HG03097 (cell line): ENCODE measurements at regions not wholly inside any gene's neighbourhood (a gene's known extent, or its start where the extent isn't known, plus 50 kb on each side); places are given as distances from the start of the nearest gene placed in this dataset.
"Not testable (repeated sequence)": the region's sequence is repeated elsewhere in the genome, so short reads cannot be mapped to it uniquely, and the experiment has no call there.

Source experiments
- ATAC-seq: cut with Tn5 transposase; IDR thresholded peaks from one replicate; pipeline ENCODE4 v1.9.1; 2021; ENCODE audit not compliant: unreplicated experiment, low FRiP score

DNA sequence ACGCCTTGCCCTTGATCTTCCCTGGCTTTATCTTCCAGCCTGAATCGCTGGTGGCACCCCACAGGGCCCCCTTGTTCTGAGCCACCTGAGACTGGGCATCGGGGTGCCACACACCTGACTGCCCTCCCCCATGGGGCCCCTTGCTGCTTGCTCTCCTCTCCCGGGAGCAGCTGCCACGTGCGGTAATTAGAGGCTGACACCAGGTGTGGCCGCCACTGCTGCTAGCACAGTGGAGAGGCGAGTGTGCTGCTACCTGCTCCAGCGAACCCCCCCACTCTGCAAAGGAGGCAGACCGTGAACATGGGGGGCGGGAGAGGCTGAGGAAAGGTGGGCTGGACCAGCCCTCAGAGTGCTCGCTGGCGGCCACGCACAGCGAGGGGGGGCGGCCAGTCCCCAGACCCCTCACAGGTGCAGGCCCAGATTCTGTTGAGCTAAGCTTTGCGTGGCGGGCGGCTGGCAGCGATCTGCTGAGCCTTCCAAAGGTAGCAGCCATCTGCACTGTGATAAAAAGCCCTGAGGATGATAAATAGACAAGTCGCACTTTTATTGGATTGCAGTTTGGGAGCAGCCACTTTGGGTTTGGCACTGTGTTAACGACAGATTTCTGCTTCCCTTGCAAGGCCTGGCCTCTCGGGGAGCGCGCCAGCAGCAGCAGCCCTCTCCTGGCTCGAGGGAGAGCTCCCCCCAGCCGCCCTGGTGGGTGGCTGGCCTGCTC, 167.9 kb upstream of the GSE1 start:
- ATAC-seq: no peak

DNA sequence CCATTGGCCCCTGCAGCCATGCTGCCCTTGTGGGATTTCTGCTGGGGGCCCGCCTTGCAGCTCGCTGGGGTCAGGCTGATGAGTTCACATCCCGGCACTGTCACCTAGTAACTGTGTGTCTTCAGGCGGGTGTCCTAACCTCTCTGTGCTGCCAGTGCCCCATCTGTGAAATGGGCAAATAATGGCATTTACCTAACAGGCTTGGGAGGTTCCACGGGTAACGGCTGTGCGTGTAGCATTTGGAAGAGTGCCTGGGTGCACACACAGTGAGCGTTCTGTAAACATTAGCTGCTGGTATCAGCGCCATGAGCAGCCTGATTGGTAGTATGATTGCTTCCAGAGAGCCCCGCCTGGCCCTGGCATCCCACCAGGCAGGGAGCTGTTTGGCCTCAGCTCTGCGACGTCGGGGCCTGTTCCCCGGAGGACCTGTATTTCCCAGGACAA, 167.3 kb upstream of the GSE1 start:
- ATAC-seq: no peak

DNA sequence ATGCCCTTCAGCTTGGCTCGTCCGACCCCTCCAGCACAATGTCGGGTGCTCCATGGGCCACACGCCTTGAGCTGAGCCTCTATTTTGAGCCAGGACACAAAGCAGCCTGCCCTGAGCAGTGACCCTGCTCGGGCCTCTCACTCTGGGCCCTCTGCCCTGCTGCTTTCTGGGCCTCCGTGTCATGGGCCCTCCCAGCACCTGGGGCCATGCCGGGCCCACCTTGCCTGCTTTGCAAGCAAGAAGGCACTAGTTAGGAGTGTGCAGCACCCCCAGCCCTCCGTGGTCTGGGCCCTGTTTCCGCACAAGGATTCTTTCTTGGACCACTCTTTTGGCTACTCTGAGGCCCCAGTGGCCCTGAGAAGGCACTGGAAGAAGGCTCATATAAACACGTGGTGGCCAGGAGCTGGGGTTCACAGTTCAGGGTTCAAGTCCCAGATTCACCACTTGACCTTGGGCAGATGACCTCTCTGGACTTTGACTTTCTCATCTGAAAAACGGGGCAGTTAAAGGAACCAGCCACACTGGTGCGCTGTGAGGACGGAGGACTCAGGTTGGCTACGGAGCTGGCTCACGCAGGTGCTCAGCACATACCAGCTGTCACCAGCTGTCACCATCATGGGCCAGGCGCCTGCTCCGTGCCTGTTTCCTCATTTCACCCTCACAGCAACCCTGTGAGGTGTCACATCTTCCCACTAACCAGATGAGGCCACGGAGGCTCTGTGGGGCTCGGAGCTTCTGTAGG, 166.0 kb upstream of the GSE1 start:
- ATAC-seq: no peak

DNA sequence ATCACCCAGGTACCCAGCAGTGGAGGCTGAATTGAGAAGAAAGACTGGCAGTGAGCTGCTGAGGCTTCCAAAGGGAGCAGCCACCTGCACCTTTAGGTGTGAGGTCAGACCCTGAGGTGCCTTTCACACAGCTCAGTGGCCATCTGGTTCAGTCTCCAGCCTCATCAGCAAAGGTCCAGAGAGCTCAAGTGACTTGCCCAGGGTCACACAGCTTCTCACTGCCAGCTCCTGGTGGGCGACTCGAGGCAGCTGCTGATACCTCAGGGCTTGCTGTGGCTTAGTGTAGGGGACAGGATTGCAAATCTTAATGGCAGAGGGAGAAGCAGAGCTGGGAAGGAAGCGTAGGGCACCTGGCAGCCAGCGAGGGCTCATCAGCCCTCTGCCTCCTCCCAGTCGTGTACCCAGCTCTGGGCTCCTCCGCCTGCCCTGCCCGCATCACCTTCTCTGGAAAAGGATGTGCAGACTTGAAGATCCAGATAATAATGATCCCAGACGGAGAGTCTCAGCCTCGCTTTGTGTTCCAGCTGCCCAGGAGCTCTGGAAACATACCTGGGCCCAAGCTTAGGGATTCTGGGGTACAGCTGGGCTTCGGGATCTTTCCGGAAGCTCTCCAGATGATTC, 165.3 kb upstream of the GSE1 start:
- no peak for ATAC-seq

DNA sequence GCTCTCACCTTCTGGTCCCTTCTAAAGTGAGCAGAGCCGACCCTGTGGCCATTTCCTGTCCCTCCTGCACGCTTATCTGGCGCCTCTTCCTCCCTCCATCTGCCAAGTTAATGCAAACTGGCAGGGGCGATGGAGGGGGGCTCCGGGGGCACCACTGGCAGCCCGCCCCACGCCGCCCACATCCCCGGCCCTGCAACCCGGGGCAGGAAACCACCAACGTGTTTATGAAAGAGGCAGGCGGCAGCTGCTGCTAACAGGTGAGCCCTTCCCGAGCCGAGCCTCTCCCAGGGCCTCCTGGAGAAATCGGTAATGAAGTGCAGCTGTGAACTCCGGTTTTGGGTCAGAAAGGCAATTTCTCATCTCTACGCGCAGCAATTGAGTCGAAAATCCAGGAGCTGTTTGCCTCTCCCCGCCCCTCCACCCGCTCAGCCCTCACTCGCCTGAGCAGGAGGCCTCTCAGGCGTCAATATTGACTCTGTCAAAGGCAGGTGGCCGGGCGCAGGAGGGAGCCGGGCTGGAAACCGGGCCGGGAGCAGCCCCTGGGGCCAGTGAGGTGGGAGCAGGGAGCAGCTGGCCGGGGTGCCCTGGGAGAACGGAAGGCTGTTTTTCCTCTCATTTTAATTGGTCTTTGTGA, 164.4 kb upstream of the GSE1 start:
- no peak for ATAC-seq

DNA sequence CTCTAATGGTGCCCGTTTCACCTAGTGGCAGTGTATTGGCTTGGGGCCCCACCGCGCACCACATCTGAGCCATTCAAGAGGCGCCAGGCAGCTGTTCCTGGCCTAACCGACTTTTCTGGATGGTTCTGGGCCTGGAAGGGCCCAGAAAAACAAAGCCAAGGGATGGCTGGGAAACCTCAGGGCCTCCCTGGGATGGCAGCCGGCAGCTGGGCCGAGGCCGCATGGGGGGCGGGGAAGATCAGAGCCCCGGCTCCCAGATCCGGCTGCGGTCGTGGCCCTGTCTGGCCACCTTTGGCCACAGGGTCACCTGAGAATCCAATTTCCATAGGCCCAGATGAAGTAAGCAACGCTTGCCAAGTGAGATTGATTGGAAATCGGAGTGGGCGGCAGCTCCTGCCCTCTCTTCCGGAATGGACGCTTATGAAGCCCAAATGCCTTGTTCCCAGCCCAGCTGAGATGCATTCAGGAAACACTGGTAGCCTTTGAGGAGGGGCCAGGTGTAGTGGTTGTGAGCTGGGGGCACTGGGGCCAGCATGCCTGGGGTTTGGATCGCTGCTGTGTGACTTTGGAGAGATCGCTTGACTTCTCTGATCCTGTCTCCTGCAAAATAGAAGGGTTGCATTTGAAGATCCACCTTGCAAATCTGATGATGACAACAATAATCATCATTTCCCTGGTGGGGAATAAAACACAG, 163.8 kb upstream of the GSE1 start:
- no peak for ATAC-seq

DNA sequence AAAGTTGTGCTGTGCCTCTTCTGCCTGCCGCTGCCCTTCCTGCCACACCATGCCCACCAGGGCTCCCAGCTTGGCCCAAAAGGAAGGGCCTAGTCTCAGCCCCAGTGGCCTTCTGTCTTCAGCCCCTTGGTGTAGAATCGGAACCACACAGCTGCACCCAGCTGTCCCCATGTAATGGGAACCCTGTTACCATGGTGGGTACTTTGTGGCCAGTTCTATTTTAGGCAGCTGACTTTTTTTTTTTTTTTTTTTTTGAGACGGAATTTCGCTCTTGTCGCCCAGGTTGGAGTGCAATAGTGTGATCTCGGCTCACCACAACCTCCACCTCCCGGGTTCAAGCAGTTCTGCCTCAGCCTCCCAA, 163.3 kb upstream of the GSE1 start:
- ATAC-seq: no peak

DNA sequence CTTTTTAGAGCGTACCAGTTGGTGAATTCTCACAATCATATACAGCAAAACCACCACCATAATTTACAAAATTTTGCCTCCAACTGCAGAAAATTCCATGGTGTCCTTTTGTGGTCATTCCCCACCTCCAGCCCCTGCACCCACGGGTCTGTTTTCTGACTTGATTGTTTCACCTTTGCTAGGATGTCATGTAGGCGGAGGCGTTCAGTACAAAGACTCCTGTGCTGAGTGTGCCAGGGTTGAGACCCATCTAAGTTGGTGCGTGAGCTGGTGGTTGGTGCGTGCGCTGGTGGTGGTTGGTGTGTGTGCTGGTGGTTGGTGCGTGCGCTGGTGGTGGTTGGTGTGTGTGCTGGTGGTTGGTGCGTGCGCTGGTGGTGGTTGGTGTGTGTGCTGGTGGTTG, 162.0 kb upstream of the GSE1 start:
- not testable (repeated sequence) for ATAC-seq

DNA sequence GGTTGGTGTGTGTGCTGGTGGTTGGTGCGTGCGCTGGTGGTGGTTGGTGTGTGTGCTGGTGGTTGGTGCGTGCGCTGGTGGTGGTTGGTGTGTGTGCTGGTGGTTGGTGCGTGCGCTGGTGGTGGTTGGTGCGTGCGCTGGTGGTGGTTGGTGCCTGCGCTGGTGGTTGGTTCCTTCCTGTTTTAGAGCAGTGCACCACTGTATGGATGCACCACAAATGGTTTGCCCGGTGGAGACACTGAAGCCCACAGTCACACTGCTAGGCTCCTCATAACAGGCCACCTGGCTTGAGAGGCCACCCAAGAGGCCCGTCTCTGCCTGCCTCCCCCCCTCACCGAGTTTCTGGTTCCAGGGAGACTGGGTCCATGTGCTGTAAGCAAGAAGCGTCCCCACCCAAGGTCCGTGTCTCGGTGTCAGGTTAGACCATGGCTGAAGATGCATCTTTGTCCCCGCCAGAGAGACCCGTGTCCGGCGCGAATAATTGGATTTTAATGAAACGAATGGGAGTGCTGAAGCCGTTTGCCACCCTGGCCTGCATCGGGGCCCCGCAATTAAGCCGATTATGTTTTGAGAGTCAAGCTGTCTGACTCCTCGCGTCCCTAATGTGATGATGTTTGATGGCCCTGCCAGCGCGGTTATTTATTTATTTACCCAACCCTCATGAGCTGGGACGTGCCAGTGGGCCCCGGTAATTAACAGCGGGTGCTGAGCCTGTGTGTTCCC, 161.3 kb upstream of the GSE1 start:
- no peak for ATAC-seq

DNA sequence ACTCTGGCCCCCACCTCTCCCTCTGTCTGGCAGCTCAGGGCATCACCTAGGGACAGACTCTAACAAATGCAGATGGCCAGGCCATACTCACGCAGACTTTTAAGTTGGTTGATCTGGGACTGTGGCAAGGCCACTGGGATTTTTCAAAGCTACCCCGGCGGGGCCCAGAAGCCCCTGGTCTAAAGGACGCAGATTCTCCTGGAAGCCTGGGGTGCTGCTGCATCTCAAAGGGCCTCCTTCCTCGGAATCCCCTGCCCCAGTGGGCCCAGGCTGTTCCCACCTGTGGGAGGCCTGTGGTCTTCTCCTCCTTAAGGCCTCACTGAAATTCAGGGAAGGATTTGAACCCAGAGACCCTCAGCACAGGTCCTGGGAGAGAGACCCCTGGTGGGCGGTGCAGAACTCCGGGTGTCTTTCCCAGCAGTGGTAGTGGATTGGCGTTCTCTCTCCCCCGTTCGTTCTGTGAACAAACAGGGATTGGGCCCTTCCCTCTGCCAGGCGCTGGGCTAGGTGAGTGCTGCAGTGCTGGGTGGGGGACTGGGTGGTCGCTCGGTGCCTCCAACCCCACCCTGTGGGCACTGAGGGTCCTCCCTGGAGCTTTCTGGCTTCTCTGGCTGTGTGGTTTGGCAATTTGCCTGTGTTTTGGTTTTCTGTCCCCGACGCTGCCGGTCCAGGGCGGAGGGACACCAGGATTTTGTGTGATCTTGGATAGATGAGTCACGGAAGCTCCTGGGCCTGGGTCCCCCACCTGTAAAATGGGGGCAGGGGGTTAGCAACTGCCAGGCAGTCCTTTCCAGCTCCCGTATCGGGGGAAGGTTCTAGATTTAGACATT, 160.5 kb upstream of the GSE1 start:
- no peak for ATAC-seq

DNA sequence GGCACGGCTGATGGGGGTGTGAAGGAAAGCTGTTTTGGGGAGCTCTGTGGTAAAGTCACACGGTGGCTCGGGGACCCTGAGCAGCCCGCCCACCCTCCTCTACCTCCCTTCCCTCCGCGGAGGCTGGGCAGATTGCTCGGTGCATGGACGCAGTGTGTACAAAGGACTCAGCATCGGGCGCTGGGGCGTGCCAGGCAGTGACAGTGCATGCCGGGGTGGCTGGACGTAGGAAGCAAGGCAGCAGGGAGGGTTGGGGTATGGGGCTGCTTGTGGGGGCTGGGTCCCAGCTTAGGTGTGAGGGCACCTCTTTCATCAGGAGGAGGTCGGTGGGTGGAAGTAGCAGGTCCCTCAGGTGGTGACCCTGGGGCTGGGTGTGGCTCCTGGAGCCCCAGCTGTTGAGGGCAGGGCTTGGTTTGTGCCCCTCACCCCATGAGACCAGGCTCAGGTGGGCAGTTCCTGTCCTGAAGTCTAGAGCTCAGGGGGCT, 159.9 kb upstream of the GSE1 start:
- no peak for ATAC-seq

DNA sequence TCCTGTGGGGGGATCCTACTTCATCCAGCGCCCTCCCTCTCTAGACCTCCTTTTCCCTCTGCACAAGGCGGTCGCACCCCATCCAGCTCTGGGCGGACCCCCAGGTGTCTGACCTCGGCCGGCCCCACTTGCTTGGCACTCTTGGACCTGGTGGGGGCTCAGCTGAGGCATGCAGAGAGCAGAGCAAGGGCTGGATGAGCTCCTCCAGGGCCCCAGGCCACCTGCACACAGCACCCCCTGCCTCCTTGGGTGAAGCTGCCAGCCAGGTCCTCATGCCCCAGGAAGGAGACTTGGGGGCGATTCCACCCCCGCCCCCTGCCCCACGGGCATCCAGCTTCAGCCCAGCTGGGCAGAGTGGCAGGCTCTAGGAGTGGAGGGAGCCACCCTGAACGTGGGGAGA, 159.4 kb upstream of the GSE1 start:
- no peak for ATAC-seq

DNA sequence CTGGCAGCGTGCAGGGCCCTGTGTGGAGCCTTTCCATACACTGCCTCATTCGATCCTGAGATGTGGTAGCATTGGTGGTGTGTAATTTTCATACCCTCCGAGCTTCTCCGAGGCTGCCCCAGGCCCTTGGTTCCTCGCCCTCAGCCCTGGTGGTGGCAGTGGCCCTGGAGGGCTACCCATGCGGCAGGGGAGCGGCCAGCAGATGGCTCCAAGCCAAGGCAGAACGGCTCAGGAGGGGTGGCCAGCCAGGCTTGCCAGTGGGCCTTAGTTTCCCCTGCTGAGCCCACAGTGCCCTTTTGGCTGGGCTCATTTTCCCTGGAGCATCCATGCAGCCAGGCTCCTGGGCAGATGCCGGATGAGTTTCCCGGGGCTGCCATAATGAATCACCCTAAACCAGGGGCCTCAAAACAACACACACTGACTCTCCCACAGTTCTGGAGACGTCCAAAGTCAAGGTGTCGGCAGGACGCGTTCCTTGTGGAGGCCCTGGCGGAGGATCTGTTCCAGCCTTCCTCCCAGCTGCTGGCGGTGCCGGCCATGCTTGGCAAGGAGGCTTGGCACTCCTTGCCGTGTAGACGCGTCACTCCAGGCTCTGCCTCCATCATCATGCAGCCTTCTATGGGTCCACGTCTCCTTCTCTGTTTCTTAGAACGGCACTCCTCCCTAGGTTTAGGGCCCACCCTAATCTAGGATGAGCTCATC, 158.8 kb upstream of the GSE1 start:
- no peak for ATAC-seq

DNA sequence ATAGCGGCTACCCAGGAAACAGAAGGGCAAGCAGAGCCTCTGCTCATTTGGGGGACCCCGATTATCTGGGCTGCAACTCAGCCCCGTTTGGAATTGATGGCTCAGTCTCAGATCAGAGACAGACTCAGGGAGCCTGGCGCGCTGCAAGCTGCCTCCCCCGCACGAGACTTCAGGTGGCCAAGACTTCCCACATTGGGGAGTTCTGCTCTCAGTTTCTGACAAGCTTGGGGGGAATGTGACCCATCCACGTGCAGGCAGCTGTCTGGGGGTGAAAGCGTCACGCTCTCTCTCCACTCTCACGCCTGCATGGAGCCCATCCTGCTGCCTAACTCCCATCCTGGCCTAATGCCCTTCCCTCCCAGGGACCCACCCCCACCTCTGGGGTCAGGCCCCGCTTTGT, 157.6 kb upstream of the GSE1 start:
- no peak for ATAC-seq

DNA sequence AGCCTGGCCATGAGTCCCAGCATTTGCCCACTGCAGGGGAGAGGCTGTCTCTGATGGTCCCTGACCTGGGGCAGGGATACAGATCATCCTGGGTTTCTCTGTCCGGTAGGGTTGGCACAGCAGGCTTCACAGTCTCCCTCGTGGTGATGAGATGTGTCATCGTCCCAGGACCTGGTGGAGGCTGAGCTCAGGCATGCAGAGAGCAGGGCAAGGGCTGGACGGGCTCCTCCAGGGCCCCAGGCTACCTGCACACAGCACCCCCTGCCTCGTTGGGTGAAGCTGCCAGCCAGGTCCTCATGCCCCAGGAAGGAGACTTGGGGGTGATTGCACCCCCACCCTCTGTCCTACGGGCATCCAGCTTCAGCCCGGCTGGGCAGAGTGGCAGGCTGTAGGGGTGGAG, 155.8 kb upstream of the GSE1 start:
- no peak for ATAC-seq

DNA sequence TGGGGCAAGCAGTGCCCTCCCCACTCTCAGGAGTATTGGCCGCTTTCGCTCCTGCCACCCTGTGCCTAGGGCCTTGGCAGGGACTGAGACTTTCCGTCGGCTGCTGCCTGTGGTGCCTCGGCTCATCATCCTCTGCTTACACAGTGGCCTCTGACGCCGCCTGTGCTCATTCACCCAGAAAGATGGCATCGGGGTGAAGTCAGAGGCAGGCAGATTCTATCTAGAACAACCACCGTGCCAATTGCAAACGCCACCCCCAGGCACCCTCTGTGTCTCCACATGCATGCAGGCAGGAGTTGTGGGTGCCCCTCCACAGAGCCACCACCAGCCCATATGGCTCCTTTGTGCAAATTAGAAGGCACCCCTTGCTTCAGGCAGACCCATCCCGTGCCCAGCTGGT, 154.2 kb upstream of the GSE1 start:
- ATAC-seq: no peak

DNA sequence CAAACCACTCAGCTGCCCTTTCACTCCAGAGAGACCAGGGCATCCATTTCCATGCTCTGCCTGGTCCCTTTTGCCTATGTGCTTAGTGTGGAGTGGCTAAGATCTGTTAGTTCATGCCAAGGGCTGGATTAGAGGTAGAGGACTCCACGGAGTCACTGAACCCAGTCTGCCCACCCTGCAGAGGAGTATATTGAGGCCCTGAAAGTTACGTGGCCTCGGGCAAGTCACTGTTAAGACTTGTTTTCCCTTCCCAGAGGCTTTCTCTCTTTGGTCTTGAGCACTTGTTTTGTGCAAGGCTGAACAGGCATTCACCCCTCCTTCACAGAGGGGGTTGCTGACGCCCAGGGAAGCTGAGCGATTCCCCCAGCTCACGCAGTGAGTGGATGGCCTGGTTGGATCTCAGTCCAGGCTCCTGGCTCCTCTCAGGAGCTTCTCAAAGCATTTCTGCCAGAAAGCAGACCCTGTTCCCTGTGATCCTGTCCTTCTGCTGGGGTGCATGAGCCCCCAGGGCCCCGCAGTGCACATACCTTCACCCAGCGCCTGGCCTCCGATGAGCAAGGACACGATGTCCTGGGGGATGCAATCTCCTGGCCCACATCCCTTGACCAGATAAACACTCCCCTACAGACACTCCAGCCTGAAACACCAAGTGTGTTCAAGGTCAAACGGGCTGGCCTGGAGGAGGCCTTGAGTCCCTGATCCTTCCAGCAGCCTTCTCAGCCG, 153.4 kb upstream of the GSE1 start:
- ATAC-seq: no peak
